GM21367 (cell line): ENCODE measurements at regions not wholly inside any gene's neighbourhood (a gene's known extent, or its start where the extent isn't known, plus 50 kb on each side); places are given as distances from the start of the nearest gene placed in this dataset.

ENCODE experiments used
- ATAC-seq: cut with Tn5 transposase; IDR thresholded peaks from one replicate; pipeline ENCODE4 v1.9.1; 2021; ENCODE audit not compliant: unreplicated experiment

DNA sequence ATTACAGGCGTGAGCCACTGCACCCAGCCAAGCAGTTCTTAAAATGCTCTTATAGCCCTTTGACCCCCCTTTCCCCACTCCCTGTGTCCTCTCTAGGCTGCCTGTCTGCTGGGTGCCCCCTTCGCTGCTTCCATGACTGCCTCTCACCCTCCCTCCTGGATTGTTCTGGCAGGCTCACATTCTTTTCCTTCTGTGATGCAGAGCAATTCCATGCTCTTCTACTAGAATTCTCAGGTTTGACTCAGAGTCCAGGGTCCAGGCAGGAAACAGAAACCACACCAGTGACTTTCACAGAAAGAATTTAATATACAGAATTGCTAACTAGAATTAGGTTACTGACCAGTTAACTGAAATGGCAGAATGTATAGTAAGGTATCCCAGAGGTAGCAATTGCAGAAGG lies 244.8 kb downstream of the BAMBI start:
- ATAC-seq: no peak

DNA sequence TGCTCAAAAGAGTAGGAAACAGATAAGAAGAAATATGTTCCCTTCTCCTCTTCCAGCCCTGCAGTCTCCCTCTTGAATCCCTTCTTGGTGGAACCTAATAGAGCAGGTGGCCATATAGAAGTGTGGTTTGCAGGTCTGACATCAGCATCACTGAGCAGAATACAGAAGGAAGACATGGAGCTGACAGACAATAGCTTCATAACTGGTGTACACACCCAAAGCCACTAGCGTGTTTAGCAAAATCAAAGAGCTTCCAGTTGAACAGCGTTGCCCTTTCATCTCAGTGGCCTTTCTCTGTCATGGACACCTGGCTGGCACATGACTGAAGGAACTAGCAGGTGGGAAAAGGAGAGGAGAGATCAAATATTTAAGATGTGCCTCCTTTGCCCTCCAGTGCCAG lies 245.5 kb downstream of the BAMBI start:
- ATAC-seq: no peak

DNA sequence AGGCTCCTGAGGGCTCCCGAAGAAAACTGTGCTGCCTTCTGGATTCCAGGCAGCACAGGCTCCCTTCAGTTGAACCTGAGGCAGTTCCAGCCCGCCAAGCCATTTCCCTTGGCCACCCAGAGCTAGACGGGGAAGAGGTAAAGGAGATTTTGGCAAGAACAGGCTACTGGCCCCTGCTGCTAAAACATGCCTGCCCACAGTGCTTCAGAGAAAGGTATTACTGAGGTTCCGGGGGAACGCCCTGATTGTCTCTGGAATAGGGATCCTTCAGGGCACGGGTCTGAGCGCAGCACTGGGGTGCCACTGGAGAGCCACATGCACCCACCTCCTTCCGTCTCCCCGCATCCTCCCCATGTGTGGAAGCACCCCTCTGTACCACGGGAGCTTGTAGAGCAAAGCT lies 247.4 kb downstream of the BAMBI start:
- ATAC-seq: no peak

DNA sequence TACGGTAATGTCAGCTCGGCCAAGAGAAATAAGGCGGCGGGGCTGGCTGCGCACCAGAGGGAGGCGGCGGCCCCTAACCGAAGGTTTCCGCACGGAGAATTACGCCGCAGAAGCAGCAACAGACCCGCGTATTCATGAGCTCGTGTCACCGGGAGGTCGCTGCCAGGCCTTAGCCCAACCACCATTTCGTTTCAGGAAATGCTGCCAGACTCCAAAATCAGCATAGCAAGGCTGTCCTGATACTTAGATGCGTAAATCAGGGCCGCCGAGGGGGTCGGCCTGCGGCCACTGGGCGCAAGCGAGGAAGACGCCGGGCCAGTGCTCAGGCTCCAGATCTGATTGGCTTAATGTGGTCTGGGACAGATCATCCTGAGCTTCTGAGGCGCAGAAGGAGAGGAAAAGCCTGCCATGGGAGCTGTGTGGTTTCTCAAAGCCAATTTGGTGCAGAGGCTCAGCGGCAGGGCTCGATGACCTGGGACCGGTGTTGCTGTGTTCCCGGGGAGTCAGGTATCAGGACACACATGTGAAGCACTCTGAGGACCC lies 247.9 kb downstream of the BAMBI start:
- ATAC-seq: no peak

DNA sequence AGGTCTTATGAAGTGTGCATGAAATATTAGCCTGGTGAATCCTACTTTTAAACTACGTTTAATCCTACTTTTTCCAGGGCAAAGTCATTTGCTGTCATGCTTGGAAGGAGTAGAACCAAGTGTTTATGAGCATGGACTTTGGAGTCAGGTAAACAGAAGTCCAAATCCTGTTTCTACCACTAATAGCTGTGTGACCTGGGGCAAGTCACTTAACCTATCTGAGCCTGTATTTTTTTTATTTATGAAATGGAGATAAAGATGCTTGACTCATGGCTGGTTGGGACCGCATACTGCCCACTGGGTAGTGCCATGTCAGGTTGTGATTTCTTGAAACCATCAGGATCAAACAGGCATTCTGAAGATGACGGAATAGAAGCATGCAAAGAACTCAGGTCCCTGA lies 249.6 kb downstream of the BAMBI start:
- ATAC-seq: no peak

DNA sequence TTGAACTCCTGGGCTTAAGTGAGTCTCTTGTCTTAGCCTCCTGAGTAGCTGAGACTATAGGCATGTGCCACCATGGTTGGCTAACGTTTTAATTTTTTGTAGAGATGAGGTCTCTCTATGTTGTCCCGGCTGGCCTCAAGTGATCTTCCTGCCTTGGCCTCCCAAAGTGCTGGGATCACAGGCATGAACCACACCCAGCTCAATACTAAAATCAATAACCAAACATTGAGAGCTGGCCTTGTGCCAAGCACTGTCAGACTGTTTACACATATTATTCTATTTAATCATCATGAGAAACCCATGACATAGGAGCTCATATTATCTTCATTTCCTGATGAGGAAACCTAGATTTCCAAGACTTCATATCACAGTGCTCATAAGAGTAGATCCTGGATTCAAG lies 251.2 kb downstream of the BAMBI start:
- ATAC-seq: no peak

DNA sequence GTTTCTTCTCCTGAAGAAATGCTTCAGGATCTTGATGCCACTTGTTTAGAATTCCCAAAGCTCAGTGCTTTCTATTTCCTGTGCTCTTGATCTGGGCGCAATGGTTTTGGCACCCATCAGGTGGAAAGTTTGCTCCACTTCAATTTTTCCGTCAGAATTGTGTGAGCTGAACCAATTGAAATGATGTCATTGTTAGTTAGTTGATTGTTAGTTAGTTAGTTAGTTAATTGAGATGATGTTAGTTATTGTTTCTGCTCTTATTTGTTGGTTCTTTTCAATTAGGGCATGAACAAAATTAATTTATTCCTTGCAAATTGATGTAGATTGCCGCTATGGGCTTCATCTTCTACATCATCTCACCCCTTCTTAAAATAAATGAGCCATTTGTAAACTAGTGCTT lies 252.6 kb downstream of the BAMBI start:
- no peak for ATAC-seq

DNA sequence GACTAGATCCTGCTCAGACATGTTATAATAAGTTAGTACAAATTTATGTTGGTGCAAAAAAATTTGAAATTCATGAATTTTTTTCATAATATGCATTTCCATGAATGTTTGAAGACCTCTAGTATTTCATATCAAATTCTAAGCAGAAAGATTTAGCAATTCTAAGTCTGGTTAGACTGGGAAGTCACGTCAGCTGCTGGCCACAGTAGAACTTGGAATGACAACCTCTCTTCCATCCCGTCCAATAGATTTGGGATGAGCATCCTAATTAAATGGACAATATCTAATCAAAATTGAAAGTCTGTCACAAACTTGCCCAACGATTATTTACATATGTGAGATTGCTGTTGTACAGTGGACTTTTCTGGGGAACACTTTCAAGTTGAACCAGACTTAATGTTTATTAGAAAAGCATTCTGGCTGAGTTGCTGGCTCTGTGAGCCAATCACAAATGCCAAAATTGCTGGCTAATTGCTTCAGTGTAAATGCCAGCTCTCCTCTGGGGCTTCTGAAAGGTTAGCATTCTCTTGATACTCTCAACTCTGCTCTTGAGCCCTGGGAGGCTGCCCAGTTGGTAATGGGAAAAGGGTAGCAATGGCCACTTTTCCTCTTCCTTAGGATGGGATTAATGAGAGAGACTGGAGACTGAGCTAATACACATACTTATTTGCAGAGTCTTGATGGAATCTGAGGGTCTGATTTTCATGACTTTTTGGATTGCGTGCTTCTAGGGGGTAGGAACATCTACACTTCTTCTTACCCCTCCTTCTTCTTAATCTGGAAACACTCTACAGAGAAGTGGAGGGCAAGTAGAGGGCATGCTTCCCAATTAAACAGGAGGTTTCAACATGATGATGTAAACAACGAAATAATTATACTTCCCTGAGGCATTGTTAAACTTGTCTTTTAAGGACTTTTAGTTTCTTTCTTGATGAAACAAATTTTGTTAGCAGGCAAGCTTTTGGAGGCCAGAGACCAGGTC lies 253.5 kb downstream of the BAMBI start:
- no peak for ATAC-seq

DNA sequence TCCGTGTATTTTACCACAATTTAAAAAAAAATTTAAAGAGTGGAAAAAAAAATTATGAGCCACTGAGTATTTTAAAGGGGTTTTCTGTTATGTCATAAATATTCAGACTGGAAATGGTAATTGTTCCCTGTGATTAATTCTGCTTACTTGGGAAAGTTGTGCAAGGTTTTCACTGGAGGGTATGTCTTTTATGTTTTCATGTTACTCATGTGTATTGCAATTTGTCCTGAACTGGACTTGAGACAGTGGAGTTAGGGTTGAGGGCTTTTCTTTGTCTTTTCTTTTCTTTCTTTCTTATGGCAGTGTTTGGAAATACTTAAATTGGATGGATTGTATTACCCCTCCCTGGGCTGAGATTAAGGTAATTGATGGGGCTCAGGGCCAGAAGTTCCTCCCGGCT lies 257.7 kb downstream of the BAMBI start:
- no peak for ATAC-seq

DNA sequence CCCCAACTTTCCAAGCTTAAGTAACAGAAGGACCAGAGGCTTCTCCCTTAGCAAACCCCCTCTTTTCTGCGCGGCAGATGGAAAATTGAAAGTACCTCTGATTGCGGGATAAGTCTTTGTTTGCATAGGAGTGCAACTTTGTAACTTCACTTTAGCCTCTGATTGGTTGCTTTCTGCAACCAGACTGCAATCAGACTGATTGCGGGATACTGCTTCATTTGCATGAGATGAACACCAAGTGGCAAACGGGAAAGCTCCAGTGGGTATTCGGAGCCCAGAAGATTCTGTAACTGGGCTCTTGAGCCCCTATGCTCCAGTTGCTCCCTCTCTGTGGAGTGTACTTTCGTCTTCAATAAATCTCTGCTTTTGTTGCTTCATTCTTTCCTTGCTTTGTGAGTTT lies 260.6 kb downstream of the BAMBI start:
- ATAC-seq: no peak

DNA sequence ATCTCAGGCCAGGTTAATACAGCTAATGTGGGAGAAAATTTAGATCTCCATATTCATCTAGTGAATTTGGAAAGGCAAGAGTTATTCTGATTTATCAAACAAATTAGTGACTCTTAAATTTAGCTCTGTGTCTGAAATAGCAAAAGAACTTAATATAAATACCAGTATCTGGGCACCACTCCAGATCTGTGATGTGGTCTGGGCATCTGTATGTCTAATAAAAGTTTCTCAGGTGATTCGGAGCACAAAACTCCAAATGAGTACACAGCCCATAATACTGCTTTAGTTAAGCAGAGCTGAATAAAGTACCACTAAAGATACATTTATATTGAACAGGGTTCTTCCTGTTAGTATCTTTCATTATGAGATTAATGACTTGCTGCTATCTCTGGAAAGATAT lies 261.4 kb downstream of the BAMBI start:
- no peak for ATAC-seq

DNA sequence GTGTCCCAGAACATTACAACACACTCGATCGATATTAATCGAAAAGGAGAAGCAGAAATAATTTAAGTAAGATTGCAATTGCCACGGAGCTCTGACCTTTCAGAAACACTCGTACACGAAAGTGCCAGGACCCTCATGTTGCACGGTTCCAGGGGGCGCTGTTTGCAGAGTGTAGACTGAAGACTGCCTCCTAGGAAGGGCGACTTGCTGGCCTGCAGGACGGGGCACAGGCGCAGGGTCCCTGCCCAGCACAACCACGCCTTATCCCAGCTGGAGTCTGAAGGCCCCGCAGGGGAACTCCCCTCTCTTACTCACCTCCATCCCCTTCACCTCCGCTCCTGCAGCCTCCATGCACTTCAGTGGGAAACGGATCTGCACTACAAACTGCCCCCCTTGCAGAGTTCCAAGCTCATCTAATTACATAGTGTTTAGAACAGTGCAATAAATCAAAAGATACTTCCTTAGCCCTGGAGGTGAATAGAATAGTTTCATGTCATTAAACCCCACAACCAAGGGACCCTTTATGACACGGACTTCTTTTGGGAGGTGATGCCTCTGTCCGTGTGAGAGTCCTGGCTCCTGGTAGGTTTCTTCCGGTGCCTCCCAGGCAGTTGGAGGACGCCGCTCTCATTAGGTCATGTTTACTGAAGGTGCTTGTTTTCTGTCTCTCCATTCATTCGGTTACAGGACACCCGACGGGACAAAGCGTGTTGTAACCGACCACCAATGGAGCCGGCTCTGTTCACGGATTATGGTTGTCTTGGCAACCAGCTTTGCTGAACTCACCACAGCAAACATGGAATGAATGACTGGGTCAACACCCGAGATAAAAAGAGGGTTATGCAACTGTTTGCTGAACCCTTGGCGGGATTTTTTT lies 262.2 kb downstream of the BAMBI start:
- ATAC-seq: no peak

DNA sequence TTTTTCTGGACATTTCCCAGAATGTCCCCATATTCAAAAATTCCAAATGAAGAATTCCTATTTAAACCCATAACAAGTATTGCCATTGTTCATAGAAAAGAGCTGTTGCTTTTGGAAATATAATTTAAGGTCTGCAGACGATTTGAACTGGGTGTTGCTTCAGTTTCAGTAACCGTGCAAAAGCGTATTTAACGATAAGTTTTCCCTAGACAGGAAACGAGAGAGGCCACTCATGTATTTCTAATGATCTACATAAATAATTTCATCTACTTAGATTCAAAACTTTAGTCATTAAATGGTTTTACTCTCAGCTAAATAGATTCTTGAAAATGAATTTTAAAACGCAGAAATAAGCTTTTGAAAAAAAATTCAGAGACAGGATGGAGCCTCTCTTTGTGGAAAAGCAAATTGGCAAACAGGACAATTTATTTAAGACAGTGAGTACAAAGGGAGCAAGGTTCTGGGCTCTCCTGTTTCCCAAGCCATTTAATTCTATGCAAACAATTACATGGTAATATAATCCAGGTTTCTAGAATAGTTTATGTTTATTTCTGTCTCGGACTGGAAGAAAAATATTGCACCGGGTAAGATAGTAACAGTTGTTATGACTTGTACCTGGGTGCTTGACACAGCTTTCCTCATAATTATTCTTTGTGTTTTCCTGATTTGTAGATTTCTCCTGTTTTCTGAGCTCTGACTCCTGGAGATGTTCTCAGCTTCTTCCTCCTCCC lies 263.0 kb downstream of the BAMBI start:
- no peak for ATAC-seq

DNA sequence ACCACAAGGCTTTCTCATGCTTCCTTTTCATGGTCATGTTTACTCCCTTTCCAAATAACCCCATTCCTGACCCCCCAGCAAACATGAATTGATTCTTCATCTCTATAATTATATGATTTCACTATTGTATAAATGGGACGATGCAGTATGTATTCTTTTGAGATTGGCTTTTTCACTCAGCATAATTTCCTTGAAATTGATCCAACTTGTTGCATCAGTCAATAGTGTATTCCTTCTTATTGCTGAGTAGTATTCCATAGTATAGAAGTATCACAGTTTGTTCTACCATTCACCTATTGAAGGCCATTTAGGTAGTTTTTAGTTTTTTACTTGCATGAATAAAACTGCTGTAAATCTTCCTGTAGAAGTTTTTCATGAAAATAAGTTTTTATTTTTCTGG lies 264.7 kb downstream of the BAMBI start:
- no peak for ATAC-seq

DNA sequence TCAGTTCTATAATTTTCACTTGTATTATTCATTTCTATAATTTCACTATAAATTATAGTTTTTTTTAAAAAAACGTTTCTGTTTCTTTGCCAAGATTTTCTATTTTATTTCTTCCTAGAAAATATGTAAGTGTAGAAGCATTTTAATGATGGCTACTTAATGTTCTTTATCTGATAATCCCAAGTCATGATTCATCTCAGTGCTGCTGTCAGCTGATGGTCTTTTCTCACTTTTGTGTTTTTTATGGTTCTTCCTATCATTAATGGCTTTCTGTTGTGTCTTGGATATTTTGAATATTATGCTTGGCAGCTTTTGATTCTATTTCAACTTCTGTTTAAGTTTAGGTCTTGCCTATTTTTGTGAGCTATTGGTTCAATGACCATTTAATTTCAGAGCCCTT lies 268.6 kb downstream of the BAMBI start:
- ATAC-seq: no peak

DNA sequence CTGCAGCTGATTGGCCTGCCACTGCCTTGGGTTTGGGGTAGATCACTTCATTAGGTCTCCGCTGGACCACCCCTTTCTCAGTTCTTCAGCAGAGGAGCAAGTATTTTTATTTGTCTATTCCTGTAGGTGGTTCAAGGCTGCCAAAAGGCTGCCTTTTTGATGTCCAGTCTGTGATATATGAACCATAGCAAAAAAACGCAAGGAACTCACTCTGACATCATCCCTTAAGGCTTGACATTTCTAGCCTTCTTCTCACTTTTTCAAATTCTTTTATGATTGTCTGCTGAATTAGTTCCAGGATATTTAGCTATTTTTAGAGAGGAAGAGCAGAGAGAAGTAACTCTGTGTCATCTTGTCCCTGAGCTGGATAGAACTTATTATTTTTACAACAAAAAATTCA lies 269.2 kb downstream of the BAMBI start:
- no peak for ATAC-seq

DNA sequence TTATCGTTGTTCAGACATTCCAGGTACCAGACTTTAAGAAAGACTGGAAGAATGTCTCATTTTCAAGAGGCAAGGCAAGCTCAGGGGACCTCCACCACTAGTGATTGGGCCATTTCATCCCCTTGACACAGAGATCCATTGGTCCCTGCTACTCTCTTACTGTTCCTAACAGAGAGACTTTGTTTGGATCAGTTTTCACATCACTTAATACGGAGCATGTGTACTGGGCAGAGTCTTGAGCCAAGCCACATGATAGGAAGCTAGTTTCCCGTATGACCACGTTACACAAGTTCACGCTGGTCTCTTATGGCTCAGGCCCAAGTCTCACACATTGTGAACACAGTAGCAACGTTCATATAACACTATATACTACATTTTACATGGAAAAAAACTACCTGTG lies 269.9 kb downstream of the BAMBI start:
- no peak for ATAC-seq

DNA sequence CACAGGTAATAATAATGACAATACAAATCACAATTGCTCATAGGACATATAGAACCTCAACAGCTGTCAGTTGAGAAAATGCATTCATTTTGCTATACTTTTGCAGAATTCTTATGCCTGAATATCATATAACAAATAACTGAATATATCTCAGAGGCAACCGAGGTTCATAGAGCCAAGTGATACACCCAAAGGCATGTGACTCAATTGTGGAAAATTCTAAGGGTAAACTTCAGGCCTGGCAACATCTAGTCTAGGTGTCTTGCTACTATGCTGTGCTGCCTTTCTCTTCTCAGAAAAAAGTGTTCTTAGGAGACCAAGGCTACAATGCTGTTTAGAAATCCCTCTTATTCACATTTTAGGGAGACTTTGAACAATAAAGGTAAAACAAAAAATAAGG lies 270.7 kb downstream of the BAMBI start:
- ATAC-seq: no peak

DNA sequence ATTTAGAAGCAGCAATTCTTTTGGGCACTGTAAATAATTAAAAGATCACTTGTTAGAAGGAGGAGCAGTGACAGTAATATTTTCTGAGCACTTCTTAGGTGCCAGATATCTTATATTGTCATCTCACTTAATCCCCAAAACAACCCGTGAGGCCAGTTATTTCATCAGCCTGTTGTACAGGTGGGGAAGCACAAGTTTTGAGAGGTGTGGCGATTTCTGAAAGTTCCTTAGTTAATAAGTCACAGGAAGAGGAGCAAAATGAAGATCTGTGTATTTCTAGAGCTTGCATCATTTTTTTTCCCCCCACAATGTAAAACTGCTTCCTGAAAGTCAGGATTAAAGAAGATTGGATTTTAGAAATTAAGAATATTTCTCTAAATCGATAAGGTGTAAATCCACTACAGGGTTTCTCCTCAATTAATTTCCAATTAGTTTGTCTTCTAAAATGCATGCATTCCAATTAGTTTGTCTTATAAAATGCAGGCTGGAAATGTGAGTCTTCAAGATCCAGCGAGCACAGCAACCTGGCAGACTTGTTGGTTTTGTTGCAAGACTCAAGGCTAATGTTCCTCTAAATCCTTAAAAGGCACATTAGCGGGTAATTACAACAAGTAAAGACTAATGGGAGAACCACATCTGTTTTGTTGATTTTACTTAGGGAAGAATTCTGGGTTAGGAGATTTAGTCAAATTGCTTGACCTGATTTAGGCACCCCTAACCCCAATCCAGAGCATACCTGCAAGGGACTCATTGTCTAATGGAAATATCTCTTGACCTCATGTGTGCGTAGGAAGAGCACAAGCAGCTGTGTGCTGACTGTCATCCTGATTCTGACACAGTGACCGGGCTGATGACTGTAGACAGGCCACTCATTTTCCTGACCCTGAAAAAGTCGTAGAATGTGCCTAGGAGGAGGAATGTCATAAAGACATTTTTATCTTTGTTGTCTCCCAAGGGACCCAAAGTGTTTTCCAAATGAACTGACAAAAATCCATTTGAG lies 272.0 kb downstream of the BAMBI start:
- no peak for ATAC-seq

DNA sequence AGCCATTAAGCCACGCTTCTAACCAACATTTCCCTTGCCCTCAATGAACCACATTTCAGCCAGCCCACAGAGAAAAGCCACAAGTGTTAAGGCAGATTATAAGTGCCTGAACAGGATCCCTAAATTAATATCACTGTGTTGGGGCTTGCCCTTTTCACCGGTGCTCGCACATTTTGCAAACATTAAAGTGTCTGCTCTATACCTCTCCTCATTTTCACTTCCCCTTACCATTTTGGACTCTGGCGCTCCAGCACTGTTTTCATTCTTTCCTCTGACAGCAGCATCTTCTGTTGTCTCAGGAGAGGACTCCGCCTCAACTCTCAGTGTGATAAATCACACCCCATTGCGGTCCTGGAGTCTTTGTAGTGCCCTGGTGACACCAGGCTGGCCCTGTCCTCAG lies 274.2 kb downstream of the BAMBI start:
- ATAC-seq: no peak
